OCI-LY3 (cell line): ENCODE measurements at regions not wholly inside any gene's neighbourhood (a gene's known extent, or its start where the extent isn't known, plus 50 kb on each side); places are given as distances from the start of the nearest gene placed in this dataset.
A peak's percentile ranks its signal among the peaks of the same experiment; 100 is the strongest.

ENCODE experiments used
- H2AFZ ChIP-seq: fragments of 200-600, 300-600 bp; shearing (Covaris generic); 2 replicates; pipeline ENCODE4 v1.6.0; 2014; ENCODE audit warnings: antibody characterized with exemption, low read depth, low read length
- H3K27ac ChIP-seq: fragments of 200-600, 300-600 bp; sonication (generic); 2 replicates; pipeline ENCODE4 v1.5.1; 2014; ENCODE audit warnings: mild to moderate bottlenecking, low read length, moderate library complexity, mixed read lengths
- H3K27me3 ChIP-seq: fragments of 200-600, 300-600 bp; sonication (generic); 2 replicates; pipeline ENCODE4 v1.6.1; 2014; ENCODE audit warnings: low read depth, low read length, mixed read lengths
- H3K36me3 ChIP-seq: fragments of 200-600, 300-600 bp; sonication (generic); replicated peaks from 2 replicates; pipeline ENCODE3; 2014; ENCODE audit warnings: low read depth, low read length, mixed read lengths
- H3K4me1 ChIP-seq: fragments of 300-600, 200-600 bp; sonication (generic); 2 replicates; pipeline ENCODE4 v1.6.1; 2014; ENCODE audit warnings: low read length, mixed read lengths
- H3K4me2 ChIP-seq: fragments of 200-600, 300-600 bp; sonication (generic); 2 replicates; pipeline ENCODE4 v1.6.1; 2014; ENCODE audit warnings: low read length, mixed read lengths
- H3K4me3 ChIP-seq: fragments of 300-600, 200-600 bp; sonication (generic); 2 replicates; pipeline ENCODE4 v1.5.1; 2014; ENCODE audit warnings: antibody characterized with exemption, mild to moderate bottlenecking, low read length, moderate library complexity
- H3K79me2 ChIP-seq: fragments of 300-600, 200-600 bp; shearing (Covaris generic); 2 replicates; pipeline ENCODE4 v1.6.1; 2014; ENCODE audit warnings: mild to moderate bottlenecking, low read length, mixed read lengths
- H3K9ac ChIP-seq: fragments of 300-600, 200-600 bp; shearing (Covaris generic); 2 replicates; pipeline ENCODE4 v1.6.0; 2014; ENCODE audit warnings: mild to moderate bottlenecking, low read length, moderate library complexity
- H3K9me3 ChIP-seq: fragments of 200-600, 300-600 bp; shearing (Covaris generic); 2 replicates; pipeline ENCODE4 v1.6.1; 2014; ENCODE audit warnings: low read length, mixed read lengths; ENCODE audit not compliant: insufficient read depth
- H4K20me1 ChIP-seq: fragments of 200-600, 300-600 bp; sonication (generic); 2 replicates; pipeline ENCODE4 v1.6.1; 2016; ENCODE audit warnings: low read length, mixed read lengths; ENCODE audit not compliant: insufficient read depth
- EZH2phosphoT487 ChIP-seq: fragments of 200-600 bp; shearing (Covaris generic); IDR thresholded peaks from 2 replicates; pipeline ENCODE4 v1.6.1; 2018; ENCODE audit warnings: antibody characterized with exemption, mixed run types, low read depth
- TF ChIP-seq, protein P1 (sequence below): fragments of 200-600, 300-600 bp; sonication (generic); IDR thresholded peaks from 2 replicates; pipeline ENCODE4 v1.5.1; 2014; ENCODE audit warnings: antibody characterized with exemption, low read length, low read depth

DNA sequence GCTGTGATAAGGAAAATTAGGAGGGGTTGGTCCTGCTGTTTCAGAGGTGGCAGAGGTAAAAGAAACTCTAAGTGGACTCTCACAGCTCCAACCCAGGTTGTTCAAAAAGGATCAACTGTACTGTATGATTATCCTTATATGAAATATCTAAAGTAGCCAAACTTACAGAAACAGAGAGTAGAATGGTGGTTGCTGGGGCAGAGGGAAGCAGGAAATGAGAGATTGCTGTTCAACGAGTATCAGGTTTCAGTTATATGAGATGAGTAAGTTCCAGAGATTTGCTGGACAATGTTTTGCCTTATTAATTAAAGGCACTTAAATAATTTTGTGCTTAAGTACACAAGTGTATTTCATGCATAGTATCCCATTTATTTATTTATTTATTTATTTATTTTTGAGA, 972.0 kb upstream of the LRRTM1 start:
- Histone ChIP-seq H3K27me3 (no peaks in the 10 kb centered on the region), H3K4me3 (no peak overlapping the region), H2AFZ (no peak overlapping the region), H3K36me3 (peaks cover 4% of the 10 kb centered on the region), H3K79me2 (no peaks in the 10 kb centered on the region), H3K4me1 (no peaks in the 10 kb centered on the region; the same call in 1 of the 2 replicates), H3K9me3 (no peaks in the 10 kb centered on the region), H3K9ac (no peak overlapping the region), H3K27ac (no peak overlapping the region), H3K4me2 (no peak overlapping the region), H4K20me1 (no peaks in the 10 kb centered on the region)
- TF ChIP-seq, protein P1, sequence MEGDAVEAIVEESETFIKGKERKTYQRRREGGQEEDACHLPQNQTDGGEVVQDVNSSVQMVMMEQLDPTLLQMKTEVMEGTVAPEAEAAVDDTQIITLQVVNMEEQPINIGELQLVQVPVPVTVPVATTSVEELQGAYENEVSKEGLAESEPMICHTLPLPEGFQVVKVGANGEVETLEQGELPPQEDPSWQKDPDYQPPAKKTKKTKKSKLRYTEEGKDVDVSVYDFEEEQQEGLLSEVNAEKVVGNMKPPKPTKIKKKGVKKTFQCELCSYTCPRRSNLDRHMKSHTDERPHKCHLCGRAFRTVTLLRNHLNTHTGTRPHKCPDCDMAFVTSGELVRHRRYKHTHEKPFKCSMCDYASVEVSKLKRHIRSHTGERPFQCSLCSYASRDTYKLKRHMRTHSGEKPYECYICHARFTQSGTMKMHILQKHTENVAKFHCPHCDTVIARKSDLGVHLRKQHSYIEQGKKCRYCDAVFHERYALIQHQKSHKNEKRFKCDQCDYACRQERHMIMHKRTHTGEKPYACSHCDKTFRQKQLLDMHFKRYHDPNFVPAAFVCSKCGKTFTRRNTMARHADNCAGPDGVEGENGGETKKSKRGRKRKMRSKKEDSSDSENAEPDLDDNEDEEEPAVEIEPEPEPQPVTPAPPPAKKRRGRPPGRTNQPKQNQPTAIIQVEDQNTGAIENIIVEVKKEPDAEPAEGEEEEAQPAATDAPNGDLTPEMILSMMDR = no peak
- TF ChIP-seq EZH2phosphoT487 = no peak

DNA sequence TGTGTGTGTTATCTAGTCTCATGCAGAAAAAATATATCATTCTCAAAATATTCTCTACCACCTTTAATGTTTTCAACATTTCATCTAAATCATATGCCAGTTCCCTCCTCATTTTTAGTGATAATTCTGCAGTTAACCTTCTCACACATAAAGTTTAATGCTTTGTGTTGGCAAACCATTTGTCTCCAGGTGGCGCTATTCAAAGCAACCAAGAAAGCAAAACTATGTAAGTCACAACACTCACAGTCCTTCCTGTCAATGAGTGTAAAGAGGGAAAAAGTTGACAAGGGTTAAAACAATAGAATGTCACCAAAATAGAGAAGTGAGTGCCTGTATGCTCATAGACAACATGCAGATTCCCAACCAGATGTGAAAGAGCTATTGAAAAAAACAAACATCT, 961.6 kb upstream of the LRRTM1 start:
- no peak for TF ChIP-seq EZH2phosphoT487
- TF ChIP-seq, protein P1 = peak; percentile 74
- Histone ChIP-seq H2AFZ (no peak overlapping the region), H3K79me2 (no peaks in the 10 kb centered on the region)

DNA sequence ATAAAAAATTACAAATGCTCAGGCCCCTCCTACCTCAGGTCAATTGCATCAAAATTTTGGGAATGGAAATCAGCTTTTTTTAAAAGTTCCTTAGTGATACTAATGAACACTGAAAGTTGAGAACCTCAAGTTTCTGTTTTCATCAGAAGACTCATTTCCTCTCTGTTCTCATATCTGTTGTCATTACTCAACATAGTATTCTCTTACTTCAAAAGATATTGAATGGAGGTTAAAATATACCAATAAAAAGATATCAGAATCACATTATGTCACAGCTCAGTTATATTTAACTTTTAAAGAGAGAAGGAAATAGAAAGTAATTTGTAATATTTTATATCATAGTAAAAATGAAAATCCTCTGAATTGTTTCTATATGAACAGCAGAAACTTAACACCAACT, 959.4 kb upstream of the LRRTM1 start:
- TF ChIP-seq, protein P1 = no peak
- TF ChIP-seq EZH2phosphoT487 = no peak
- H3K27me3 ChIP-seq = no peaks in the 10 kb centered on the region
- no peak overlapping the region for H3K4me2 ChIP-seq
- H3K9me3 ChIP-seq = peaks cover 5% of the 10 kb centered on the region; the same call in 1 of the 2 replicates
- H2AFZ ChIP-seq = no peak overlapping the region
- H3K9ac ChIP-seq = no peak overlapping the region
- no peak overlapping the region for H3K27ac ChIP-seq
- no peaks in the 10 kb centered on the region for H3K36me3 ChIP-seq
- H3K4me3 ChIP-seq = no peak overlapping the region
- H4K20me1 ChIP-seq = no peaks in the 10 kb centered on the region
- H3K79me2 ChIP-seq = no peaks in the 10 kb centered on the region
- H3K4me1 ChIP-seq = peaks cover 29% of the 10 kb centered on the region

More for the DNA sequence above, 961.6 kb upstream of the LRRTM1 start:
- Histone ChIP-seq H3K27me3 (no peaks in the 10 kb centered on the region), H3K4me2 (no peak overlapping the region), H3K27ac (no peak overlapping the region), H3K4me3 (no peak overlapping the region), H3K9ac (no peak overlapping the region), H3K36me3 (no peaks in the 10 kb centered on the region), H3K4me1 (peaks cover 29% of the 10 kb centered on the region), H4K20me1 (no peaks in the 10 kb centered on the region), H3K9me3 (peaks cover 5% of the 10 kb centered on the region; the same call in 1 of the 2 replicates)

DNA sequence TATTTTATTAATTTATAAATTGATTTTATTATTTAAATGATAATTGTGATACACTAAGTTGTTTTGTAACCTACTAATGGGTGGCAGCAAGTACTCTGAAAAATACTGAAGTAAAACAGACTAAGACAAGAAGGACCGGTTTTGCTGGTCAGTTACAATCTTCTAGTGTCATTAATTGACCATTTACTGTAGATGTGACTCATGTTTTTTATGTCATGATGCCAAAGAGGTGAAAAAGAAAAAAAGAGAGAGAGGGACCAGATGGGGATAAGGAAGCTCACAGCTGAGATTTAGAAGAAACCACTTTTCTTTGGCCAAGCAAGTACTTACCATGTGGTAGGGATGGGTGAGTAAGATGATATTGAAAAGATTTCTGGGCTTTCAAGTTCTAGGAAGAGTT, 955.8 kb upstream of the LRRTM1 start:
- Histone ChIP-seq H2AFZ (no peak overlapping the region), H3K4me1 (peaks cover 29% of the 10 kb centered on the region), H3K9ac (no peak overlapping the region), H3K4me2 (no peak overlapping the region), H3K9me3 (no peaks in the 10 kb centered on the region), H3K27ac (no peak overlapping the region), H3K27me3 (no peaks in the 10 kb centered on the region), H3K36me3 (no peaks in the 10 kb centered on the region), H4K20me1 (no peaks in the 10 kb centered on the region), H3K79me2 (no peaks in the 10 kb centered on the region), H3K4me3 (no peak overlapping the region)
- TF ChIP-seq, protein P1 = no peak
- no peak for TF ChIP-seq EZH2phosphoT487
